HCT116 (cell line): ENCODE measurements at regions not wholly inside any gene's neighbourhood (a gene's known extent, or its start where the extent isn't known, plus 50 kb on each side); places are given as distances from the start of the nearest gene placed in this dataset.

Experiments
- ATAC-seq: fragments of 200-7000 bp; cut with Tn5 transposase; 2 replicates; pipeline ENCODE4 v1.9.1; 2020; ENCODE audit warnings: mild to moderate bottlenecking, moderate library complexity
- BruUV-seq: library from RNA; stranded (reverse); fragments of 400-500 nt; replicated peaks from 2 replicates; lab custom pipeline; 2021; lab: Mats Ljungman, UMichigan
- CTCF ChIA-PET: fragments of 300-600 bp; sonication (Branson Sonifier 250); formaldehyde crosslinking; loops from one replicate; lab custom pipeline; 2021; ENCODE audit warnings: antibody characterized with exemption; lab: Charles Lee
- POLR2A ChIA-PET: fragments of 300-600, 350-600 bp; sonication (Branson Sonifier 250); formaldehyde crosslinking; loops from one replicate; lab custom pipeline; 2021; ENCODE audit warnings: antibody characterized with exemption; lab: Charles Lee
- RAD21 ChIA-PET, 2 experiments: fragments of 300-600 bp; sonication (Branson Sonifier 250); formaldehyde crosslinking; loops; one replicate each; lab custom pipeline; 2023; ENCODE audit warnings: low total read pairs in 2 of 2; ENCODE audit not compliant: uncharacterized antibody in 2 of 2, unreplicated experiment in 2 of 2, low non-redundant PET in 1 of 2; lab: Charles Lee
- DNase-seq: peaks from one replicate; pipeline ENCODE4 v3.0.0-alpha.2; 2010; ENCODE audit warnings: low read depth, low spot score
- H2AFZ ChIP-seq: fragments of 200-600 bp; shearing (Covaris generic), sonication (generic); 2 replicates; pipeline ENCODE4 v1.6.1; 2017; ENCODE audit warnings: low read depth, mixed run types, mixed read lengths, antibody characterized with exemption, low read length; ENCODE audit not compliant: poor library complexity, severe bottlenecking
- H3K27ac ChIP-seq: 2 replicates; pipeline ENCODE4 v1.5.1; 2012; ENCODE audit warnings: low read depth, low read length
- H3K27me3 ChIP-seq: fragments of 200-600 bp; sonication (generic); 2 replicates; pipeline ENCODE4 v1.6.1; 2016; ENCODE audit warnings: mixed run types, low read length, mixed read lengths; ENCODE audit not compliant: insufficient read depth
- H3K36me3 ChIP-seq, 2 experiments: fragments of 200-500 bp in 1 of 2; fragments of 200-600 bp in 1 of 2; sonication (Bioruptor generic) in 1 of 2; sonication (generic) in 1 of 2; 2 replicates each; pipeline versions ENCODE4 v1.5.1 to v1.6.1; 2014 to 2016; ENCODE audit warnings: low read length in 2 of 2, inconsistent platforms in 1 of 2, mixed read lengths in 1 of 2, mixed run types in 1 of 2; ENCODE audit not compliant: insufficient read depth in 2 of 2, control insufficient read depth in 1 of 2
- H3K4me1 ChIP-seq, 2 experiments: fragments of 200-600 bp in 1 of 2; sonication (generic) in 1 of 2; 2 replicates each; pipeline versions ENCODE4 v1.5.1 to v1.6.1; 2012 to 2017; ENCODE audit warnings: low read length in 2 of 2, inconsistent platforms in 1 of 2, mild to moderate bottlenecking in 1 of 2, mixed read lengths in 1 of 2, mixed run types in 1 of 2, moderate library complexity in 1 of 2; ENCODE audit not compliant: insufficient read depth in 2 of 2, control insufficient read depth in 1 of 2
- H3K4me2 ChIP-seq: fragments of 200-600 bp; sonication (generic); 2 replicates; pipeline ENCODE4 v1.6.1; 2017; ENCODE audit warnings: mixed run types, low read length, mixed read lengths
- H3K4me3 ChIP-seq, 2 experiments: fragments of 200-600 bp in 1 of 2; sonication (generic) in 1 of 2; replicated peaks in 1 of 2; 2 replicates each; pipeline ENCODE4 v1.5.1; 2011 to 2016; ENCODE audit warnings: low read length in 2 of 2, control low read depth in 1 of 2, low read depth in 1 of 2, mild to moderate bottlenecking in 1 of 2, mixed read lengths in 1 of 2, mixed run types in 1 of 2
- H3K79me2 ChIP-seq: fragments of 200-600 bp; sonication (generic); 2 replicates; pipeline ENCODE4 v1.6.1; 2017; ENCODE audit warnings: mild to moderate bottlenecking, mixed run types, low read length, moderate library complexity, mixed read lengths; ENCODE audit not compliant: insufficient read depth
- H3K9ac ChIP-seq: fragments of 200-600 bp; sonication (generic); 2 replicates; pipeline ENCODE4 v1.6.1; 2016; ENCODE audit warnings: low read length, mixed read lengths
- H3K9me2 ChIP-seq: fragments of 200-600 bp; sonication (generic), shearing (Covaris generic); 2 replicates; pipeline ENCODE4 v1.6.1; 2017; ENCODE audit warnings: mixed run types, mild to moderate bottlenecking, moderate library complexity; ENCODE audit not compliant: insufficient read depth
- H3K9me3 ChIP-seq, 2 experiments: fragments of 200-500 bp in 1 of 2; fragments of 200-600 bp in 1 of 2; sonication (Bioruptor generic) in 1 of 2; sonication (generic) in 1 of 2; 2 replicates each; pipeline ENCODE4 v1.6.1; 2014 to 2017; ENCODE audit warnings: low read length in 2 of 2, mixed read lengths in 2 of 2, inconsistent platforms in 1 of 2, low read depth in 1 of 2, mild to moderate bottlenecking in 1 of 2, mixed run types in 1 of 2, moderate library complexity in 1 of 2; ENCODE audit not compliant: control insufficient read depth in 1 of 2, insufficient read depth in 1 of 2
- H4K20me1 ChIP-seq: fragments of 200-600 bp; sonication (generic), shearing (Covaris generic); 2 replicates; pipeline ENCODE4 v1.6.1; 2017; ENCODE audit warnings: mixed run types, mild to moderate bottlenecking, moderate library complexity; ENCODE audit not compliant: insufficient read depth
- CTCF ChIP-seq, 3 experiments: fragments of 200-600 bp in 1 of 3; sonication (generic) in 1 of 3; IDR thresholded peaks in 2 of 3; conservative IDR thresholded peaks in 1 of 3; 2 replicates each; pipeline ENCODE4 v1.5.1; 2012 to 2017; ENCODE audit warnings: low read depth in 2 of 3, low read length in 2 of 3, antibody characterized with exemption in 1 of 3, borderline replicate concordance in 1 of 3, control low read depth in 1 of 3, mild to moderate bottlenecking in 1 of 3, mixed read lengths in 1 of 3, mixed run types in 1 of 3, moderate library complexity in 1 of 3; ENCODE audit not compliant: insufficient read depth in 1 of 3
- ELF1 ChIP-seq: IDR thresholded peaks from 2 replicates; pipeline ENCODE4 v1.6.1; 2012; ENCODE audit warnings: low read depth, borderline replicate concordance
- FOSL1 ChIP-seq: IDR thresholded peaks from 2 replicates; pipeline ENCODE4 v1.6.1; 2012; ENCODE audit warnings: low read depth
- YY1 ChIP-seq: IDR thresholded peaks from 2 replicates; pipeline ENCODE4 v1.6.1; 2011; ENCODE audit warnings: low read length, low read depth, moderate library complexity, mild to moderate bottlenecking; ENCODE audit not compliant: insufficient replicate concordance; ENCODE audit errors: extremely low read depth
- ZBTB33 ChIP-seq: IDR thresholded peaks from 2 replicates; pipeline ENCODE4 v1.6.1; 2011; ENCODE audit warnings: mild to moderate bottlenecking, low read length, moderate library complexity; ENCODE audit not compliant: insufficient replicate concordance; ENCODE audit errors: extremely low read depth
- ZFX ChIP-seq: fragments of 450-650 bp; IDR thresholded peaks from 2 replicates; pipeline ENCODE4 v1.6.1; 2017
- intact Hi-C: fragments of 100-400 bp; cut with micrococcal nuclease; formaldehyde crosslinking; loops from 2 replicates; pipeline ENCODE4 v1.10.0; 2022

GRCh38 chr6:8282380-8282779 is 153.0 kb downstream of the SLC35B3 start:
- Histone ChIP-seq H3K9me3 (no peaks in the 10 kb centered on the region), H3K4me2 (no peak overlapping the region), H4K20me1 (no peaks in the 10 kb centered on the region), H3K4me1 (no peaks in the 10 kb centered on the region), H3K36me3 (no peaks in the 10 kb centered on the region), H3K9ac (no peak overlapping the region), H3K9me2 (no peaks in the 10 kb centered on the region), H3K79me2 (no peaks in the 10 kb centered on the region), H2AFZ (no peak overlapping the region), H3K27me3 (no peaks in the 10 kb centered on the region), H3K27ac (no peak overlapping the region), H3K4me3 (no peak overlapping the region)
- RAD21 ChIA-PET: no interaction called here
- intact Hi-C loops: no loop called here
- POLR2A ChIA-PET: no interaction called here
- CTCF ChIA-PET: no interaction called here
- ATAC-seq (no peak), DNase-seq (no peak)
- no TSS peak for BruUV-seq
- TF ChIP-seq CTCF (IDR thresholded peaks at IDR 0.05 in 2 of 3, conservative IDR thresholded peaks at IDR 0.05 in 1 of 3; ENCODE audit: borderline replicate concordance in 1 of 3, insufficient read depth in 1 of 3, low read depth in 2 of 3, low read length in 2 of 3): no peak
- TF ChIP-seq ZBTB33: no peak
- no peak for TF ChIP-seq FOSL1
- no peak for TF ChIP-seq ZFX
- TF ChIP-seq ELF1: no peak
- TF ChIP-seq YY1: no peak
